Kasumi-1 (cell line): ENCODE measurements at regions not wholly inside any gene's neighbourhood (a gene's known extent, or its start where the extent isn't known, plus 50 kb on each side); places are given as distances from the start of the nearest gene placed in this dataset.

Source experiments
- DNase-seq, 2 experiments: peaks; one replicate each; lab custom pipeline; 2025; lab: John Stamatoyannopoulos, UW

GRCh38 chr6:87908978-87909811 lies 138.4 kb upstream of the SPACA1 start:
- no peak for DNase-seq

GRCh38 chr6:87907521-87907920 lies 140.1 kb upstream of the SPACA1 start:
- no peak for DNase-seq

GRCh38 chr6:87905101-87905641 lies 142.5 kb upstream of the SPACA1 start:
- no peak for DNase-seq

GRCh38 chr6:87904011-87904410 lies 143.6 kb upstream of the SPACA1 start:
- no peak for DNase-seq

- no peak for DNase-seq
Measured at GRCh38 chr6:87903323-87903722, 144.3 kb upstream of the SPACA1 start.

- DNase-seq = no peak
Measured at GRCh38 chr6:87902383-87902782, 145.3 kb upstream of the SPACA1 start.

- DNase-seq = no peak
Measured at GRCh38 chr6:87901613-87902012, 146.0 kb upstream of the SPACA1 start.

GRCh38 chr6:87900160-87900698 lies 147.4 kb upstream of the SPACA1 start:
- DNase-seq = no peak

GRCh38 chr6:87899499-87900147 lies 148.0 kb upstream of the SPACA1 start:
- no peak for DNase-seq

- no peak for DNase-seq
Measured at GRCh38 chr6:87897663-87898062, 150.0 kb upstream of the SPACA1 start.

GRCh38 chr6:87897013-87897412 lies 150.6 kb upstream of the SPACA1 start:
- DNase-seq = no peak

- DNase-seq = no peak
Measured at GRCh38 chr6:87887266-87887665, 160.4 kb upstream of the SPACA1 start.

GRCh38 chr6:87884203-87884602 lies 163.4 kb upstream of the SPACA1 start:
- DNase-seq = no peak

GRCh38 chr6:87881342-87881895 lies 166.2 kb upstream of the SPACA1 start:
- no peak for DNase-seq

GRCh38 chr6:87879132-87879861 lies 168.3 kb upstream of the SPACA1 start:
- DNase-seq = no peak

GRCh38 chr6:87875781-87876180 lies 171.9 kb upstream of the SPACA1 start:
- no peak for DNase-seq

GRCh38 chr6:87873556-87873955 lies 171.5 kb upstream of the AKIRIN2 start:
- no peak for DNase-seq

GRCh38 chr6:87870556-87870955 lies 168.5 kb upstream of the AKIRIN2 start:
- DNase-seq = no peak

- DNase-seq = no peak
Measured at GRCh38 chr6:87869064-87869905, 167.3 kb upstream of the AKIRIN2 start.

- DNase-seq = no peak
Measured at GRCh38 chr6:87860902-87861301, 158.9 kb upstream of the AKIRIN2 start.

- no peak for DNase-seq
Measured at GRCh38 chr6:87858440-87858839, 156.4 kb upstream of the AKIRIN2 start.
